ENCODE measurements at regions not wholly inside any gene's neighbourhood (a gene's known extent, or its start where the extent isn't known, plus 50 kb on each side); places are given as distances from the start of the nearest gene placed in this dataset.
"Not testable (repeated sequence)": the region's sequence is repeated elsewhere in the genome, so short reads cannot be mapped to it uniquely, and the experiment has no call there.

GRCh38 chr21:35178098-35178497, 129.0 kb upstream of the RUNX1 start:
- DNase-seq, result no peak

GRCh38 chr21:35172231-35172630, 123.1 kb upstream of the RUNX1 start:
- DNase-seq, result no peak

- DNase-seq, result no peak
These were observed 122.3 kb upstream of the RUNX1 start for GRCh38 chr21:35171385-35171784.

- DNase-seq, result no peak
These were observed 121.7 kb upstream of the RUNX1 start for GRCh38 chr21:35170818-35171217.

GRCh38 chr21:35170244-35170643, 121.1 kb upstream of the RUNX1 start:
- DNase-seq, result no peak

GRCh38 chr21:35169574-35169973, 120.5 kb upstream of the RUNX1 start:
- no peak for DNase-seq

- DNase-seq, result no peak
These were observed 119.6 kb upstream of the RUNX1 start for GRCh38 chr21:35168735-35169134.

- no peak for DNase-seq
These were observed 115.9 kb upstream of the RUNX1 start for GRCh38 chr21:35164971-35165483.

- DNase-seq, result no peak
These were observed 115.3 kb upstream of the RUNX1 start for GRCh38 chr21:35164380-35164779.

- no peak for DNase-seq
These were observed 114.3 kb upstream of the RUNX1 start for GRCh38 chr21:35163411-35163810.

GRCh38 chr21:35162831-35163230, 113.7 kb upstream of the RUNX1 start:
- DNase-seq, result no peak

- DNase-seq, result no peak
These were observed 110.8 kb upstream of the RUNX1 start for GRCh38 chr21:35159881-35160280.

- not testable (repeated sequence) for DNase-seq
These were observed 108.3 kb upstream of the RUNX1 start for GRCh38 chr21:35157374-35157773.

GRCh38 chr21:35156293-35157278, 107.5 kb upstream of the RUNX1 start:
- DNase-seq, result no peak

GRCh38 chr21:35154788-35155187, 105.7 kb upstream of the RUNX1 start:
- DNase-seq, result no peak

- DNase-seq, result no peak
These were observed 104.6 kb upstream of the RUNX1 start for GRCh38 chr21:35153671-35154070.

GRCh38 chr21:35150562-35151226, 101.6 kb upstream of the RUNX1 start:
- no peak for DNase-seq

GRCh38 chr21:35149698-35150097, 100.6 kb upstream of the RUNX1 start:
- no peak for DNase-seq

- DNase-seq, result no peak
These were observed 98.3 kb upstream of the RUNX1 start for GRCh38 chr21:35147439-35147838.

- DNase-seq, result no peak
These were observed 96.6 kb upstream of the RUNX1 start for GRCh38 chr21:35145626-35146233.

GRCh38 chr21:35144978-35145377, 95.9 kb upstream of the RUNX1 start:
- DNase-seq, result no peak

- no peak for DNase-seq
These were observed 93.1 kb upstream of the RUNX1 start for GRCh38 chr21:35142036-35142815.

- DNase-seq, result no peak
These were observed 90.2 kb upstream of the RUNX1 start for GRCh38 chr21:35139382-35139715.

Measured in NCI-H2081 treated with DMSO at 0.1 percent for 48 hours (cell line).